Neuronal stem cell (in vitro differentiated cells): ENCODE measurements at regions not wholly inside any gene's neighbourhood (a gene's known extent, or its start where the extent isn't known, plus 50 kb on each side); places are given as distances from the start of the nearest gene placed in this dataset.

Experiments used
- DNase-seq: peaks from one replicate; pipeline ENCODE4 v3.0.0-alpha.2; 2013; ENCODE audit warnings: low spot score
- H2AFZ ChIP-seq: one replicate; pipeline ENCODE4 v1.6.1; 2013; ENCODE audit warnings: mild to moderate bottlenecking, low read length, inconsistent platforms
- H2AK5ac ChIP-seq: 2 replicates; pipeline ENCODE4 v1.6.1; 2013; ENCODE audit warnings: low read depth, mild to moderate bottlenecking, inconsistent platforms, low read length, moderate library complexity, mixed read lengths
- H2BK120ac ChIP-seq: 2 replicates; pipeline ENCODE4 v1.6.1; 2013; ENCODE audit warnings: low read depth, mild to moderate bottlenecking, inconsistent platforms, low read length, moderate library complexity, mixed read lengths
- H2BK12ac ChIP-seq: one replicate; pipeline ENCODE4 v1.6.1; 2013; ENCODE audit warnings: low read length, inconsistent platforms
- H2BK15ac ChIP-seq: 2 replicates; pipeline ENCODE4 v1.6.1; 2013; ENCODE audit warnings: mild to moderate bottlenecking, low read length, inconsistent platforms, mixed read lengths
- H2BK5ac ChIP-seq: one replicate; pipeline ENCODE4 v1.6.1; 2013; ENCODE audit warnings: inconsistent platforms, mild to moderate bottlenecking, low read length, moderate library complexity
- H3K14ac ChIP-seq: one replicate; pipeline ENCODE4 v1.6.1; 2013; ENCODE audit warnings: low read length, inconsistent platforms
- H3K18ac ChIP-seq: 2 replicates; pipeline ENCODE4 v1.6.1; 2013; ENCODE audit warnings: low read length, inconsistent platforms
- H3K23ac ChIP-seq: 2 replicates; pipeline ENCODE4 v1.6.1; 2013; ENCODE audit warnings: low read depth, mild to moderate bottlenecking, mixed read lengths, low read length, inconsistent platforms; ENCODE audit not compliant: poor library complexity
- H3K27ac ChIP-seq: replicated peaks from 3 replicates; pipeline ENCODE4 v1.5.1; 2013; ENCODE audit warnings: low read length, inconsistent platforms
- H3K27me3 ChIP-seq, 3 experiments: 2 replicates each; pipeline ENCODE4 v1.6.1; 2013; ENCODE audit warnings: low read length in 3 of 3, mild to moderate bottlenecking in 2 of 3, inconsistent platforms in 1 of 3, low read depth in 1 of 3, mixed read lengths in 1 of 3, moderate library complexity in 1 of 3; ENCODE audit not compliant: control insufficient read depth in 3 of 3, insufficient read depth in 3 of 3
- H3K36me3 ChIP-seq, 2 donors: replicated peaks in 1 of 2; 2 replicates each; pipeline ENCODE4 v1.6.1; 2013; ENCODE audit warnings: low read length in 2 of 2; ENCODE audit not compliant: control insufficient read depth in 2 of 2, insufficient read depth in 2 of 2
- H3K4ac ChIP-seq: 2 replicates; pipeline ENCODE4 v1.6.1; 2013; ENCODE audit warnings: inconsistent platforms, mild to moderate bottlenecking, low read length, moderate library complexity
- H3K4me1 ChIP-seq, 2 donors: 1 replicate in 1 of 2; 2 replicates in 1 of 2; pipeline ENCODE4 v1.6.1; 2013; ENCODE audit warnings: low read length in 2 of 2, low read depth in 1 of 2; ENCODE audit not compliant: control insufficient read depth in 2 of 2, insufficient read depth in 1 of 2
- H3K4me2 ChIP-seq: one replicate; pipeline ENCODE4 v1.6.1; 2013; ENCODE audit warnings: mild to moderate bottlenecking, low read length, inconsistent platforms; ENCODE audit not compliant: insufficient read depth, poor library complexity, severe bottlenecking
- H3K4me3 ChIP-seq, 2 donors: 2 replicates each; pipeline ENCODE4 v1.5.1; 2013; ENCODE audit warnings: low read length in 2 of 2, mild to moderate bottlenecking in 2 of 2, inconsistent platforms in 1 of 2, moderate library complexity in 1 of 2
- H3K79me1 ChIP-seq: one replicate; pipeline ENCODE4 v1.6.1; 2013; ENCODE audit warnings: low read depth, mild to moderate bottlenecking, inconsistent platforms, low read length, moderate library complexity
- H3K9ac ChIP-seq: one replicate; pipeline ENCODE4 v1.6.1; 2013; ENCODE audit warnings: mild to moderate bottlenecking, low read depth, low read length, inconsistent platforms; ENCODE audit not compliant: poor library complexity
- H3K9me3 ChIP-seq, 2 donors: replicated peaks in 1 of 2; 2 replicates each; pipeline versions ENCODE3 to v1.6.1; 2013; ENCODE audit warnings: low read length in 2 of 2, mild to moderate bottlenecking in 2 of 2, inconsistent platforms in 1 of 2, low read depth in 1 of 2, mixed read lengths in 1 of 2, moderate library complexity in 1 of 2; ENCODE audit not compliant: control insufficient read depth in 2 of 2, insufficient read depth in 1 of 2
- H4K8ac ChIP-seq: one replicate; pipeline ENCODE4 v1.6.1; 2013; ENCODE audit warnings: low read depth, mild to moderate bottlenecking, inconsistent platforms, low read length, moderate library complexity
- H4K91ac ChIP-seq: one replicate; pipeline ENCODE4 v1.6.1; 2013; ENCODE audit warnings: low read length, low read depth, mild to moderate bottlenecking, inconsistent platforms; ENCODE audit not compliant: poor library complexity
- WGBS, 2 donors: extraction: QIAGEN DNeasy Blood & Tissue Kit; methylation state at CpG; one replicate each; pipeline ENCODE4 v1.1.7; 2013; ENCODE audit warnings: missing lambda C conversion rate in 2 of 2, mixed read lengths in 1 of 2; ENCODE audit not compliant: insufficient read length in 2 of 2, insufficient replicate concordance in 1 of 2; ENCODE audit errors: extremely low coverage in 2 of 2; 5-methylcytosine and 5-hydroxymethylcytosine counted together

- no peak overlapping the region for H3K27ac ChIP-seq
- H3K4me2 ChIP-seq, result no peak overlapping the region
- no peak overlapping the region for H2AFZ ChIP-seq
- WGBS, 2 donors, result 100% methylated on average over 1 of the region's 1 CpG; no CpG with 5 or more reads in 1 of the 2 donors
- H3K79me1 ChIP-seq, result no peaks in the 10 kb centered on the region
- no peak overlapping the region for H2BK120ac ChIP-seq
- no peak overlapping the region for H3K23ac ChIP-seq
- no peak overlapping the region for H3K18ac ChIP-seq
- H3K36me3 ChIP-seq, result no peaks in the 10 kb centered on the region
- H4K8ac ChIP-seq, result no peak overlapping the region
- H3K9me3 ChIP-seq, result no peaks in the 10 kb centered on the region
- H2BK12ac ChIP-seq, result no peak overlapping the region
- H2AK5ac ChIP-seq, result no peak overlapping the region
- H3K9ac ChIP-seq, result no peak overlapping the region
- no peak overlapping the region for H3K14ac ChIP-seq
- H2BK15ac ChIP-seq, result no peak overlapping the region
- no peaks in the 10 kb centered on the region for H3K4me1 ChIP-seq
- no peak overlapping the region for H3K4ac ChIP-seq
- no peak overlapping the region for H3K4me3 ChIP-seq
- H3K27me3 ChIP-seq, result no peaks in the 10 kb centered on the region
- H4K91ac ChIP-seq, result no peak overlapping the region
- no peak for DNase-seq
- no peak overlapping the region for H2BK5ac ChIP-seq
These were observed 546.3 kb upstream of the NETO1 start for GRCh38 chr18:73414069-73414468.

- Histone ChIP-seq H2BK15ac (no peak overlapping the region), H3K4me3 (no peak overlapping the region), H2BK5ac (no peak overlapping the region), H3K18ac (no peak overlapping the region), H3K4me2 (no peak overlapping the region), H3K27ac (no peak overlapping the region), H2AK5ac (no peak overlapping the region), H3K14ac (no peak overlapping the region), H3K23ac (no peak overlapping the region), H3K27me3 (no peaks in the 10 kb centered on the region), H2BK12ac (no peak overlapping the region), H2AFZ (no peak overlapping the region), H3K36me3 (no peaks in the 10 kb centered on the region), H3K9ac (no peak overlapping the region), H2BK120ac (no peak overlapping the region), H3K9me3 (no peaks in the 10 kb centered on the region), H3K79me1 (no peaks in the 10 kb centered on the region), H4K8ac (no peak overlapping the region), H4K91ac (no peak overlapping the region), H3K4me1 (no peaks in the 10 kb centered on the region), H3K4ac (no peak overlapping the region)
- WGBS, 2 donors, result no CpG with 5 or more reads among the region's 4 CpGs
- no peak for DNase-seq
These were observed 541.5 kb upstream of the NETO1 start for GRCh38 chr18:73409242-73409641.

- no CpG with 5 or more reads among the region's 5 CpGs for WGBS, 2 donors
These were observed 540.7 kb upstream of the NETO1 start for GRCh38 chr18:73408469-73408868.

GRCh38 chr18:73407506-73407905, 539.7 kb upstream of the NETO1 start:
- H2BK5ac ChIP-seq, result no peak overlapping the region
- H3K23ac ChIP-seq, result no peak overlapping the region
- no peak overlapping the region for H3K4me2 ChIP-seq
- H3K27ac ChIP-seq, result no peak overlapping the region
- H4K8ac ChIP-seq, result no peak overlapping the region
- no peaks in the 10 kb centered on the region for H3K9me3 ChIP-seq
- no peak overlapping the region for H3K14ac ChIP-seq
- no peak overlapping the region for H2BK15ac ChIP-seq
- no peaks in the 10 kb centered on the region for H3K4me1 ChIP-seq
- no peaks in the 10 kb centered on the region for H3K27me3 ChIP-seq
- H3K18ac ChIP-seq, result no peak overlapping the region
- H2AFZ ChIP-seq, result peak overlapping the region; percentile 40
- H3K36me3 ChIP-seq, result no peaks in the 10 kb centered on the region
- no peak overlapping the region for H2BK12ac ChIP-seq
- no peak overlapping the region for H3K4ac ChIP-seq
- no peak for DNase-seq
- no peak overlapping the region for H3K4me3 ChIP-seq
- H4K91ac ChIP-seq, result no peak overlapping the region
- no CpG with 5 or more reads among the region's 1 CpG for WGBS, 2 donors
- no peak overlapping the region for H2BK120ac ChIP-seq
- no peak overlapping the region for H3K9ac ChIP-seq
- H2AK5ac ChIP-seq, result no peak overlapping the region
- H3K79me1 ChIP-seq, result no peaks in the 10 kb centered on the region

More at GRCh38 chr18:73408469-73408868, 540.7 kb upstream of the NETO1 start:
- H3K4me1 ChIP-seq, result no peaks in the 10 kb centered on the region
- H2BK15ac ChIP-seq, result no peak overlapping the region
- no peak overlapping the region for H2BK120ac ChIP-seq
- no peak overlapping the region for H3K4ac ChIP-seq
- H2AK5ac ChIP-seq, result no peak overlapping the region
- H3K27ac ChIP-seq, result no peak overlapping the region
- H4K8ac ChIP-seq, result no peak overlapping the region
- no peak overlapping the region for H3K9ac ChIP-seq
- H3K27me3 ChIP-seq, result no peaks in the 10 kb centered on the region
- no peak overlapping the region for H2BK5ac ChIP-seq
- no peaks in the 10 kb centered on the region for H3K36me3 ChIP-seq
- no peak overlapping the region for H3K4me2 ChIP-seq
- no peak overlapping the region for H3K23ac ChIP-seq
- H3K4me3 ChIP-seq, result no peak overlapping the region
- H2AFZ ChIP-seq, result no peak overlapping the region
- no peak overlapping the region for H3K14ac ChIP-seq
- no peaks in the 10 kb centered on the region for H3K79me1 ChIP-seq
- H2BK12ac ChIP-seq, result no peak overlapping the region
- H3K18ac ChIP-seq, result no peak overlapping the region
- no peak for DNase-seq
- H3K9me3 ChIP-seq, result no peaks in the 10 kb centered on the region
- H4K91ac ChIP-seq, result no peak overlapping the region
